ENCODE measurements at regions not wholly inside any gene's neighbourhood (a gene's known extent, or its start where the extent isn't known, plus 50 kb on each side); places are given as distances from the start of the nearest gene placed in this dataset.

- H3K27ac ChIP-seq (ENCODE audit: low read depth, low read length, severe bottlenecking), result no peak overlapping the region
- H3K36me3 ChIP-seq (ENCODE audit: control insufficient read depth, insufficient read depth, low read length), result no peaks in the 10 kb centered on the region
- no CpG with 5 or more reads among the region's 3 CpGs for WGBS, 2 experiments (ENCODE audit: insufficient coverage in 2 of 2)
- no peak overlapping the region for H3K4me3 ChIP-seq (ENCODE audit: extremely low read depth, insufficient read depth, low read length, poor library complexity, severe bottlenecking)
- no peaks in the 10 kb centered on the region for H3K9me3 ChIP-seq (ENCODE audit: control insufficient read depth, low read length)
- H3K4me1 ChIP-seq (ENCODE audit: control insufficient read depth, insufficient read depth, low read length, poor library complexity, severe bottlenecking), result peaks cover 8% of the 10 kb centered on the region
These were observed 150.6 kb upstream of the DOCK10 start for GRCh38 chr2:225192869-225193268.

- no peaks in the 10 kb centered on the region for H3K9me3 ChIP-seq (ENCODE audit: control insufficient read depth, low read length)
- no CpG with 5 or more reads among the region's 1 CpG for WGBS, 2 experiments (ENCODE audit: insufficient coverage in 2 of 2)
- H3K4me1 ChIP-seq (ENCODE audit: control insufficient read depth, insufficient read depth, low read length, poor library complexity, severe bottlenecking), result peaks cover under 1% of the 10 kb centered on the region
- H3K36me3 ChIP-seq (ENCODE audit: control insufficient read depth, insufficient read depth, low read length), result no peaks in the 10 kb centered on the region
- H3K27ac ChIP-seq (ENCODE audit: low read depth, low read length, severe bottlenecking), result no peak overlapping the region
- H3K4me3 ChIP-seq (ENCODE audit: extremely low read depth, insufficient read depth, low read length, poor library complexity, severe bottlenecking), result no peak overlapping the region
These were observed 148.7 kb upstream of the DOCK10 start for GRCh38 chr2:225190987-225191386.

GRCh38 chr2:225184948-225185347, 142.7 kb upstream of the DOCK10 start:
- Histone ChIP-seq H3K4me1 (ENCODE audit: control insufficient read depth, insufficient read depth, low read length, poor library complexity, severe bottlenecking) (no peaks in the 10 kb centered on the region), H3K27ac (ENCODE audit: low read depth, low read length, severe bottlenecking) (no peak overlapping the region), H3K9me3 (ENCODE audit: control insufficient read depth, low read length) (no peaks in the 10 kb centered on the region), H3K4me3 (ENCODE audit: extremely low read depth, insufficient read depth, low read length, poor library complexity, severe bottlenecking) (no peak overlapping the region), H3K36me3 (ENCODE audit: control insufficient read depth, insufficient read depth, low read length) (no peaks in the 10 kb centered on the region)
- 85 to 100% methylated on average over 2 of the region's 2 CpGs for whole genome bisulfite sequencing, 2 experiments (ENCODE audit: insufficient coverage in 2 of 2)

GRCh38 chr2:225182126-225182525, 139.9 kb upstream of the DOCK10 start:
- WGBS, 2 experiments (ENCODE audit: insufficient coverage in 2 of 2), result no CpG with 5 or more reads among the region's 1 CpG
- no peaks in the 10 kb centered on the region for H3K4me1 ChIP-seq (ENCODE audit: control insufficient read depth, insufficient read depth, low read length, poor library complexity, severe bottlenecking)
- H3K27ac ChIP-seq (ENCODE audit: low read depth, low read length, severe bottlenecking), result no peak overlapping the region
- H3K9me3 ChIP-seq (ENCODE audit: control insufficient read depth, low read length), result no peaks in the 10 kb centered on the region
- H3K36me3 ChIP-seq (ENCODE audit: control insufficient read depth, insufficient read depth, low read length), result no peaks in the 10 kb centered on the region
- no peak overlapping the region for H3K4me3 ChIP-seq (ENCODE audit: extremely low read depth, insufficient read depth, low read length, poor library complexity, severe bottlenecking)

- H3K4me3 ChIP-seq (ENCODE audit: extremely low read depth, insufficient read depth, low read length, poor library complexity, severe bottlenecking), result no peak overlapping the region
- H3K36me3 ChIP-seq (ENCODE audit: control insufficient read depth, insufficient read depth, low read length), result no peaks in the 10 kb centered on the region
- no peaks in the 10 kb centered on the region for H3K4me1 ChIP-seq (ENCODE audit: control insufficient read depth, insufficient read depth, low read length, poor library complexity, severe bottlenecking)
- 100% methylated on average over 1 of the region's 1 CpG; no CpG with 5 or more reads in 1 of the 2 experiments for WGBS, 2 experiments (ENCODE audit: insufficient coverage in 2 of 2)
- no peak overlapping the region for H3K27ac ChIP-seq (ENCODE audit: low read depth, low read length, severe bottlenecking)
- H3K9me3 ChIP-seq (ENCODE audit: control insufficient read depth, low read length), result no peaks in the 10 kb centered on the region
These were observed 134.8 kb upstream of the DOCK10 start for GRCh38 chr2:225177098-225177497.

- H3K4me1 ChIP-seq (ENCODE audit: control insufficient read depth, insufficient read depth, low read length, poor library complexity, severe bottlenecking), result no peaks in the 10 kb centered on the region
- H3K4me3 ChIP-seq (ENCODE audit: extremely low read depth, insufficient read depth, low read length, poor library complexity, severe bottlenecking), result no peak overlapping the region
- 71 to 100% methylated on average over 2 to 3 of the region's 3 CpGs for WGBS, 2 experiments (ENCODE audit: insufficient coverage in 2 of 2)
- H3K9me3 ChIP-seq (ENCODE audit: control insufficient read depth, low read length), result no peaks in the 10 kb centered on the region
- H3K27ac ChIP-seq (ENCODE audit: low read depth, low read length, severe bottlenecking), result no peak overlapping the region
- H3K36me3 ChIP-seq (ENCODE audit: control insufficient read depth, insufficient read depth, low read length), result no peaks in the 10 kb centered on the region
These were observed 131.6 kb upstream of the DOCK10 start for GRCh38 chr2:225173909-225174308.

- WGBS, 2 experiments (ENCODE audit: insufficient coverage in 2 of 2), result 81 to 82% methylated on average over 3 to 4 of the region's 6 CpGs
- no peaks in the 10 kb centered on the region for H3K4me1 ChIP-seq (ENCODE audit: control insufficient read depth, insufficient read depth, low read length, poor library complexity, severe bottlenecking)
These were observed 129.1 kb upstream of the DOCK10 start for GRCh38 chr2:225171350-225171749.

GRCh38 chr2:225170162-225170561, 127.9 kb upstream of the DOCK10 start:
- WGBS, 2 experiments (ENCODE audit: insufficient coverage in 2 of 2), result no CpG with 5 or more reads among the region's 1 CpG
- no peaks in the 10 kb centered on the region for H3K4me1 ChIP-seq (ENCODE audit: control insufficient read depth, insufficient read depth, low read length, poor library complexity, severe bottlenecking)
- no peak overlapping the region for H3K4me3 ChIP-seq (ENCODE audit: extremely low read depth, insufficient read depth, low read length, poor library complexity, severe bottlenecking)
- no peak overlapping the region for H3K27ac ChIP-seq (ENCODE audit: low read depth, low read length, severe bottlenecking)
- no peaks in the 10 kb centered on the region for H3K36me3 ChIP-seq (ENCODE audit: control insufficient read depth, insufficient read depth, low read length)
- H3K9me3 ChIP-seq (ENCODE audit: control insufficient read depth, low read length), result no peaks in the 10 kb centered on the region

More at GRCh38 chr2:225171350-225171749, 129.1 kb upstream of the DOCK10 start:
- Histone ChIP-seq H3K27ac (ENCODE audit: low read depth, low read length, severe bottlenecking) (no peak overlapping the region), H3K9me3 (ENCODE audit: control insufficient read depth, low read length) (no peaks in the 10 kb centered on the region), H3K4me3 (ENCODE audit: extremely low read depth, insufficient read depth, low read length, poor library complexity, severe bottlenecking) (no peak overlapping the region), H3K36me3 (ENCODE audit: control insufficient read depth, insufficient read depth, low read length) (no peaks in the 10 kb centered on the region)

- Histone ChIP-seq H3K4me1 (ENCODE audit: control insufficient read depth, insufficient read depth, low read length, poor library complexity, severe bottlenecking) (no peaks in the 10 kb centered on the region), H3K9me3 (ENCODE audit: control insufficient read depth, low read length) (no peaks in the 10 kb centered on the region), H3K4me3 (ENCODE audit: extremely low read depth, insufficient read depth, low read length, poor library complexity, severe bottlenecking) (no peak overlapping the region), H3K27ac (ENCODE audit: low read depth, low read length, severe bottlenecking) (no peak overlapping the region), H3K36me3 (ENCODE audit: control insufficient read depth, insufficient read depth, low read length) (no peaks in the 10 kb centered on the region)
- 93% methylated on average over 2 of the region's 4 CpGs; no CpG with 5 or more reads in 1 of the 2 experiments for WGBS, 2 experiments (ENCODE audit: insufficient coverage in 2 of 2)
These were observed 127.1 kb upstream of the DOCK10 start for GRCh38 chr2:225169396-225169795.

GRCh38 chr2:225165052-225165451, 122.8 kb upstream of the DOCK10 start:
- Histone ChIP-seq H3K9me3 (ENCODE audit: control insufficient read depth, low read length) (no peaks in the 10 kb centered on the region), H3K4me3 (ENCODE audit: extremely low read depth, insufficient read depth, low read length, poor library complexity, severe bottlenecking) (no peak overlapping the region), H3K27ac (ENCODE audit: low read depth, low read length, severe bottlenecking) (no peak overlapping the region), H3K4me1 (ENCODE audit: control insufficient read depth, insufficient read depth, low read length, poor library complexity, severe bottlenecking) (no peaks in the 10 kb centered on the region), H3K36me3 (ENCODE audit: control insufficient read depth, insufficient read depth, low read length) (no peaks in the 10 kb centered on the region)
- WGBS, 2 experiments (ENCODE audit: insufficient coverage in 2 of 2), result 60% methylated on average over 1 of the region's 2 CpGs; no CpG with 5 or more reads in 1 of the 2 experiments

GRCh38 chr2:225164401-225165050, 122.3 kb upstream of the DOCK10 start:
- 75 to 83% methylated on average over 8 to 10 of the region's 11 CpGs for WGBS, 2 experiments (ENCODE audit: insufficient coverage in 2 of 2)
- no peak overlapping the region for H3K4me3 ChIP-seq (ENCODE audit: extremely low read depth, insufficient read depth, low read length, poor library complexity, severe bottlenecking)
- no peak overlapping the region for H3K27ac ChIP-seq (ENCODE audit: low read depth, low read length, severe bottlenecking)
- H3K4me1 ChIP-seq (ENCODE audit: control insufficient read depth, insufficient read depth, low read length, poor library complexity, severe bottlenecking), result no peaks in the 10 kb centered on the region
- no peaks in the 10 kb centered on the region for H3K9me3 ChIP-seq (ENCODE audit: control insufficient read depth, low read length)
- H3K36me3 ChIP-seq (ENCODE audit: control insufficient read depth, insufficient read depth, low read length), result no peaks in the 10 kb centered on the region
